H9 (cell line): ENCODE measurements at regions not wholly inside any gene's neighbourhood (a gene's known extent, or its start where the extent isn't known, plus 50 kb on each side); places are given as distances from the start of the nearest gene placed in this dataset.

Experiments used
- DNase-seq: peaks from one replicate; pipeline ENCODE4 v3.0.0-alpha.2; 2017
- H2AFZ ChIP-seq: one replicate; pipeline ENCODE4 v1.6.1; 2013; ENCODE audit warnings: mild to moderate bottlenecking, low read length, control low read depth, moderate library complexity
- H2AK5ac ChIP-seq: 2 replicates; pipeline ENCODE4 v1.6.1; 2013; ENCODE audit warnings: low read length, control low read depth, mixed read lengths; ENCODE audit not compliant: insufficient read length
- H2BK120ac ChIP-seq: one replicate; pipeline ENCODE4 v1.6.1; 2013; ENCODE audit warnings: low read depth, mild to moderate bottlenecking, low read length, control low read depth, inconsistent platforms; ENCODE audit not compliant: poor library complexity, severe bottlenecking
- H2BK12ac ChIP-seq: 2 replicates; pipeline ENCODE4 v1.6.1; 2013; ENCODE audit warnings: low read length, control low read depth, mixed read lengths, low read depth; ENCODE audit not compliant: insufficient read length
- H2BK15ac ChIP-seq: 2 replicates; pipeline ENCODE4 v1.6.1; 2013; ENCODE audit warnings: low read depth, low read length, control low read depth
- H2BK20ac ChIP-seq: one replicate; pipeline ENCODE4 v1.6.1; 2013; ENCODE audit warnings: low read depth, mild to moderate bottlenecking, low read length, control low read depth, inconsistent platforms; ENCODE audit not compliant: poor library complexity, severe bottlenecking
- H2BK5ac ChIP-seq: 2 replicates; pipeline ENCODE4 v1.6.1; 2013; ENCODE audit warnings: low read length, control low read depth, mixed read lengths; ENCODE audit not compliant: insufficient read length
- H3K14ac ChIP-seq: 2 replicates; pipeline ENCODE4 v1.6.1; 2013; ENCODE audit warnings: low read length, control low read depth; ENCODE audit not compliant: insufficient read depth
- H3K18ac ChIP-seq: 2 replicates; pipeline ENCODE4 v1.6.1; 2013; ENCODE audit warnings: low read depth, mild to moderate bottlenecking, mixed read lengths, low read length, control low read depth; ENCODE audit not compliant: insufficient read length
- H3K23ac ChIP-seq: 2 replicates; pipeline ENCODE4 v1.6.1; 2013; ENCODE audit warnings: low read length, control low read depth, mixed read lengths, low read depth; ENCODE audit not compliant: insufficient read length
- H3K23me2 ChIP-seq: 2 replicates; pipeline ENCODE4 v1.6.1; 2013; ENCODE audit warnings: low read depth, mild to moderate bottlenecking, mixed read lengths, low read length, control low read depth; ENCODE audit not compliant: insufficient read length, poor library complexity, severe bottlenecking
- H3K27ac ChIP-seq: 2 replicates; pipeline ENCODE4 v1.5.1; 2013; ENCODE audit warnings: low read length, control low read depth, mixed read lengths, low read depth; ENCODE audit not compliant: insufficient read length
- H3K27me3 ChIP-seq: 2 replicates; pipeline ENCODE4 v1.6.1; 2013; ENCODE audit warnings: low read length, control low read depth, inconsistent platforms; ENCODE audit not compliant: insufficient read depth
- H3K4ac ChIP-seq: 2 replicates; pipeline ENCODE4 v1.6.1; 2013; ENCODE audit warnings: low read depth, mild to moderate bottlenecking, control low read depth, inconsistent platforms, low read length, moderate library complexity
- H3K4me1 ChIP-seq: 2 replicates; pipeline ENCODE4 v1.6.1; 2013; ENCODE audit warnings: low read length, control low read depth, inconsistent platforms; ENCODE audit not compliant: insufficient read depth
- H3K4me2 ChIP-seq: 2 replicates; pipeline ENCODE4 v1.6.1; 2013; ENCODE audit warnings: low read length, control low read depth, mixed read lengths; ENCODE audit not compliant: insufficient read length, insufficient read depth
- H3K56ac ChIP-seq: 2 replicates; pipeline ENCODE4 v1.6.1; 2013; ENCODE audit warnings: low read depth, mild to moderate bottlenecking, mixed read lengths, low read length, control low read depth; ENCODE audit not compliant: insufficient read length
- H3K79me1 ChIP-seq: 2 replicates; pipeline ENCODE4 v1.6.1; 2013; ENCODE audit warnings: low read depth, mild to moderate bottlenecking, moderate library complexity, low read length, control low read depth, inconsistent platforms; ENCODE audit not compliant: insufficient read depth, poor library complexity, severe bottlenecking
- H3K79me2 ChIP-seq: 2 replicates; pipeline ENCODE4 v1.6.1; 2013; ENCODE audit warnings: low read length, control low read depth, inconsistent platforms; ENCODE audit not compliant: insufficient read depth
- H3K9ac ChIP-seq: 2 replicates; pipeline ENCODE4 v1.6.1; 2013; ENCODE audit warnings: low read length, control low read depth, mixed read lengths; ENCODE audit not compliant: insufficient read length; ENCODE audit errors: extremely low read depth
- H3K9me3 ChIP-seq: one replicate; pipeline ENCODE4 v1.6.1; 2013; ENCODE audit warnings: low read depth, low read length, inconsistent platforms; ENCODE audit not compliant: control insufficient read depth
- H3T11ph ChIP-seq: one replicate; pipeline ENCODE4 v1.6.1; 2013; ENCODE audit warnings: mild to moderate bottlenecking, low read length, control low read depth, inconsistent platforms
- H4K20me1 ChIP-seq: one replicate; pipeline ENCODE4 v1.6.1; 2013; ENCODE audit not compliant: control insufficient read depth, insufficient read length, insufficient read depth
- H4K5ac ChIP-seq: 2 replicates; pipeline ENCODE4 v1.6.1; 2013; ENCODE audit warnings: low read depth, mild to moderate bottlenecking, mixed read lengths, low read length, control low read depth; ENCODE audit not compliant: insufficient read length
- H4K8ac ChIP-seq: replicated peaks from 2 replicates; pipeline ENCODE4 v1.6.1; 2013; ENCODE audit warnings: low read length, control low read depth, mixed read lengths, low read depth; ENCODE audit not compliant: insufficient read length
- H4K91ac ChIP-seq: 2 replicates; pipeline ENCODE4 v1.6.1; 2013; ENCODE audit warnings: low read depth, mild to moderate bottlenecking, moderate library complexity, mixed read lengths, low read length, control low read depth; ENCODE audit not compliant: insufficient read length
- H3K27ac Mint-ChIP-seq, 3 experiments: 2 replicates in 2 of 3; 3 replicates in 1 of 3; pipeline ENCODE4 v1.8.0; 2020 to 2021; ENCODE audit warnings: mixed read lengths in 3 of 3, mild to moderate bottlenecking in 1 of 3, moderate library complexity in 1 of 3
- H3K27me3 Mint-ChIP-seq: 2 replicates; pipeline ENCODE4 v1.8.0; 2021; ENCODE audit warnings: low read depth, mild to moderate bottlenecking, moderate library complexity, mixed read lengths
- H3K36me3 Mint-ChIP-seq, 3 experiments: 2 replicates in 2 of 3; 3 replicates in 1 of 3; pipeline ENCODE4 v1.8.0; 2020 to 2021; ENCODE audit warnings: low read depth in 3 of 3, mixed read lengths in 3 of 3; ENCODE audit not compliant: insufficient read depth in 1 of 3
- H3K4me1 Mint-ChIP-seq, 2 experiments: 2 replicates each; pipeline ENCODE4 v1.8.0; 2020; ENCODE audit warnings: mixed read lengths in 2 of 2
- H3K4me3 Mint-ChIP-seq, 2 experiments: 2 replicates in 1 of 2; 3 replicates in 1 of 2; pipeline ENCODE4 v1.8.0; 2020 to 2021; ENCODE audit warnings: mild to moderate bottlenecking in 2 of 2, mixed read lengths in 2 of 2, moderate library complexity in 1 of 2
- H3K9me3 Mint-ChIP-seq, 2 experiments: 2 replicates in 1 of 2; 3 replicates in 1 of 2; pipeline ENCODE4 v1.8.0; 2020; ENCODE audit warnings: mild to moderate bottlenecking in 2 of 2, mixed read lengths in 2 of 2, moderate library complexity in 1 of 2
- WGBS: extraction: QIAGEN DNeasy Blood & Tissue Kit; methylation state at CpG from one replicate; pipeline ENCODE4 v1.1.7; 2013; ENCODE audit warnings: missing lambda C conversion rate, low lambda C conversion rate, mixed read lengths; ENCODE audit not compliant: insufficient read length; ENCODE audit errors: extremely low coverage; 5-methylcytosine and 5-hydroxymethylcytosine counted together
- TF ChIP-seq, protein P1 (sequence below): fragments of 200-600 bp; sonication (generic); conservative IDR thresholded peaks from 3 replicates; pipeline ENCODE4 v1.8.0; 2021; ENCODE audit warnings: antibody characterized with exemption, mild to moderate bottlenecking

DNA sequence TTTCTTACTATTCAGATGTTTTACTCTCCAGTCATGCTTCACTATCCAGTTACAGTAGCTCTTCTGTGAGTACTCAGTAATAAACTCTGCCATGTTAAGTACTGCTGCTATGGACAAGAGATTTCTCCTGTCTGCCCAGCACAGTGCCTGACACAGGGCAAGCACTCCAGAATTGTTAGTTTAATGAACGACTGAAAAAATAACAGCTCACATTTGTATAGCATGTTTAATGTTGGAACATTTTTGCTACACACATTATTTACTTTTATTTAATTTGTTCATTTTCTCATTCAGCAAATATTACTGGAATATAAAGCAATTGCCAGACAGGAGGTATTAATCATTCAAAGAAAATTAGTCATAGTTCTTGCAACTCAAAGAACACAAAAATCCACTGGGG lies 142.6 kb upstream of the HMGN3 start:
- Histone ChIP-seq H3K9ac (no peak overlapping the region), H2BK15ac (no peak overlapping the region), H2BK20ac (no peak overlapping the region), H4K8ac (no peak overlapping the region), H3K4me2 (no peak overlapping the region), H3K4ac (no peak overlapping the region), H4K91ac (no peak overlapping the region), H3K79me1 (no peaks in the 10 kb centered on the region), H3K18ac (no peak overlapping the region), H3K27ac (no peak overlapping the region), H4K5ac (no peak overlapping the region), H4K20me1 (no peaks in the 10 kb centered on the region), H2BK12ac (no peak overlapping the region), H3K27me3 (no peaks in the 10 kb centered on the region), H3K9me3 (no peaks in the 10 kb centered on the region), H2AK5ac (no peak overlapping the region), H3K23me2 (no peaks in the 10 kb centered on the region), H3K14ac (no peak overlapping the region), H2AFZ (no peak overlapping the region), H3K79me2 (no peaks in the 10 kb centered on the region), H3T11ph (no peak overlapping the region), H3K4me1 (no peaks in the 10 kb centered on the region), H2BK120ac (no peak overlapping the region), H2BK5ac (no peak overlapping the region), H3K56ac (no peak overlapping the region), H3K23ac (no peak overlapping the region)
- no CpG with 5 or more reads among the region's 1 CpG for WGBS
- TF ChIP-seq, protein P1, sequence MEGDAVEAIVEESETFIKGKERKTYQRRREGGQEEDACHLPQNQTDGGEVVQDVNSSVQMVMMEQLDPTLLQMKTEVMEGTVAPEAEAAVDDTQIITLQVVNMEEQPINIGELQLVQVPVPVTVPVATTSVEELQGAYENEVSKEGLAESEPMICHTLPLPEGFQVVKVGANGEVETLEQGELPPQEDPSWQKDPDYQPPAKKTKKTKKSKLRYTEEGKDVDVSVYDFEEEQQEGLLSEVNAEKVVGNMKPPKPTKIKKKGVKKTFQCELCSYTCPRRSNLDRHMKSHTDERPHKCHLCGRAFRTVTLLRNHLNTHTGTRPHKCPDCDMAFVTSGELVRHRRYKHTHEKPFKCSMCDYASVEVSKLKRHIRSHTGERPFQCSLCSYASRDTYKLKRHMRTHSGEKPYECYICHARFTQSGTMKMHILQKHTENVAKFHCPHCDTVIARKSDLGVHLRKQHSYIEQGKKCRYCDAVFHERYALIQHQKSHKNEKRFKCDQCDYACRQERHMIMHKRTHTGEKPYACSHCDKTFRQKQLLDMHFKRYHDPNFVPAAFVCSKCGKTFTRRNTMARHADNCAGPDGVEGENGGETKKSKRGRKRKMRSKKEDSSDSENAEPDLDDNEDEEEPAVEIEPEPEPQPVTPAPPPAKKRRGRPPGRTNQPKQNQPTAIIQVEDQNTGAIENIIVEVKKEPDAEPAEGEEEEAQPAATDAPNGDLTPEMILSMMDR: no peak
- Mint-ChIP-seq H3K27me3 (no peaks in the 10 kb centered on the region), H3K4me1 (peaks cover 11% of the 10 kb centered on the region in 2 experiments), H3K36me3 (no peaks in the 10 kb centered on the region), H3K9me3 (no peaks in the 10 kb centered on the region; a peak in 1 of 5 replicates), H3K27ac (no peak overlapping the region), H3K4me3 (no peak overlapping the region)
- no peak for DNase-seq
